ENCODE measurements at regions not wholly inside any gene's neighbourhood (a gene's known extent, or its start where the extent isn't known, plus 50 kb on each side); places are given as distances from the start of the nearest gene placed in this dataset.

DNA sequence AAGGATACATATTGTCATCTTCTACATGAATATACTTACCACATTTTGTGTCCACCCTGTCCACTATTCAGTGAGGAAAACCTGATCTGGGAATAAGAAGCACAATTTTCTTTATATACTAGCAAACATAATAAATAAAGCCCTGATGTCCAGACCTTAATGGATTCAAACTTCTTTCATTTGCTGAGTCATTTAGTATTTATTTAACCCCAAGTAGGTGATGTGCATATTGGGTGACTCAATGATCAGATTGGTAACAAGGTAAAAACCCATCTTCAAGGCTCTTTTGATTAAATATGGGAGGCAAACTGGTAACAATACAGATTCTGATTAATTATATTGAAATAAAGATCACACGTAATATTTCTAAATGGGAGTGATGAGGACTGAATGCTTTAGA lies 1159.8 kb upstream of the EYS start:
- DNase-seq: no peak

GRCh38 chr6:66865771-66866170 lies 1158.7 kb upstream of the EYS start:
- no peak for DNase-seq

DNA sequence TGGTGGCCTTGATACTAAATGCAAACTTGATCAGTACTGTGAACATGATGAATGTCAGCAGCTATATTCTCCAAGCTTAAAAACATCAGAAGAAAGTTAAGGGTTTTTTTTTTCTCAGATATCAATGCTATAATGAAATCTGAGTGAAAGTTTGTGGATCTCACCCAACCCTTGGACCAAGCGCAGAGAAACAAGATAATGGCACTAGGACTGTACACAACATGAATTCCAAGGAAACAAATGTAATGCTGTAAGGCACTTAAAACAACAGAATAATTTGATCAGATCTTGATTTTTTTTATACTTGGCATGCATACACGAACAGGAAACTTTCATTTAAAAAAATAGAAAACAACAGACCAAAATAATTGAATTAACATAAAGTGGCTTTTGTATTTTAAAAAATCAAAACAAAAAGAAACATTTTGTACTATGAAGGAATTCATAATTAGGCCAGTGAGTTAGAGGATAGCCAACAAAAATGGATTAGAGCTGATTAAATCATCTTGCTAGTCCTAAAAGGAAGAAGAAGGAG lies 1154.0 kb upstream of the EYS start:
- DNase-seq: no peak

- no peak for DNase-seq
Observed at GRCh38 chr6:66860328-66860727, 1153.3 kb upstream of the EYS start.

DNA sequence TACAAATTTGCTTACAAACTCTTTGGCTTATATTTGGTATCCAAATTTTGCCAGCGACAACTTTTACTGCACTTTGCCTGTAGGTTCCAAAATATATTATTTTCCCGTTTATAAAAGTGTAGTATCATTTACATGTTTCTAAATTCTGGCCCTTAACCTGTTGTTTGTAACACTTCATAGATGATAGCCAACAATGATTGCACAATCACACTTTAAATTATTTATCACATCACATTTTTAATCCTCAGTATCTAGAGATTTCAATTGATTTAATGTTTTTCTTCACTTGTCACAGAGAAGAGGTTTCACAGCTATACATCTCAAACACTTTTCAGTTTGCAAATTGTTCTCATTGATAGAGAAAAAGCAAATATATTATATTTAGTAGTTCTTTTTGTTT lies 1151.2 kb upstream of the EYS start:
- no peak for DNase-seq

GRCh38 chr6:66854014-66854413 lies 1147.0 kb upstream of the EYS start:
- no peak for DNase-seq

DNA sequence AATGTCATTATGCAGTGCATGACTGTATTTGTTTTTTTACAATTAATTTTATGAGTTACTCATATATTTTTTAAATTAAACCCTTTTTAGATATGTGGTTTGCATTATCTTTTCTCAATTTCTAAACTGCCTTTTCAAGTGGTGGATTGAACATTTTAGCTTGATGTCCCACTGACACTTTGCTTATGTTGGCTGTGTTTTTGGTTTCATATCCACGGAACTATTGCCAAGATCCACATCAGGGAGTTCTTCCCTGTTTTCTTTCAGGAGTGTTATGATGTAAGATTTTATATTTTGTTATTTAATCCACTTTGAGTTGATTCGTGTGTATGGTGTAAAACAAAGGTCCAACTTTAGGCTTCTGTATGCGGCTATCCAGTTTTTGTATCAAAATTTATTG lies 1144.9 kb upstream of the EYS start:
- DNase-seq: peak; percentile 35

GRCh38 chr6:66849843-66850242 lies 1142.8 kb upstream of the EYS start:
- no peak for DNase-seq

GRCh38 chr6:66848244-66848953 lies 1141.4 kb upstream of the EYS start:
- DNase-seq: no peak

DNA sequence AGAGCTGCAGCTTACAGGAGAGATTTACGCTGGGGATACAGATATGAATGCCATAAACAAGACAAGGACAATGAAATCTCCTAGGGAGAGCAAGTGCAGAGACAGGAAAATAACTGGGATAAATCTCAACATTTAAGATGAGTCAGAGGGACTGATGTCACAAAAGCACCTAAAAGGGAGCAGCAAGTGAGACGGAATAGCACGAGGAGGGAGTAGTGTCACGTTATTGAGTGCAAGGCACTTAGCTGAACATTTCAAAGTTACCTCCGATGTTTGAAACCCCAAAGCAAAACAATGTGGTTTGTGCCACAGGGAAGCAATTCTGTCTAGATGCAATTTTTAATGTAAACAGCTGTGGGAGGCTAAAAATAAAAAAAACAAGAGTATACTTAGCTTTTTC lies 1131.7 kb upstream of the EYS start:
- no peak for DNase-seq

DNA sequence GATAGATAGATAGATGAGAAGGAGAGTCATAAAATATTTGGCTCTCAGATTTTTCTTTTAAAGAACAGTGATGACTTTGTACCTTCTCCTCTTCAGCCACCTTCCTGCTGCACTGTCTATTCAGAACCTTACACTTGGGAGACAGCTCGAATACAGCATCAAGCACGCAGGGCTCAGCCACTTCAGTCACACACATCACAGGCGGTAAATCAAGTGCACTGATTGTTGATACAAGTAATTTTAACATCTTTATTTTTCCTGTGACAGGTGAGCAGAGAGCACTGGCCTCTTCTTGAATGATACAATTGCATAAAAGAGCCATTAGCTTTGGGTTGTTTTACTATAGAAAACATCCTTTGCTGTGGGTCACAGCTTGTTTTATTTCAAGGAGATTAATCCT lies 1118.5 kb upstream of the EYS start:
- DNase-seq: no peak

- DNase-seq: no peak
Observed at GRCh38 chr6:66814156-66814555, 1107.1 kb upstream of the EYS start.

DNA sequence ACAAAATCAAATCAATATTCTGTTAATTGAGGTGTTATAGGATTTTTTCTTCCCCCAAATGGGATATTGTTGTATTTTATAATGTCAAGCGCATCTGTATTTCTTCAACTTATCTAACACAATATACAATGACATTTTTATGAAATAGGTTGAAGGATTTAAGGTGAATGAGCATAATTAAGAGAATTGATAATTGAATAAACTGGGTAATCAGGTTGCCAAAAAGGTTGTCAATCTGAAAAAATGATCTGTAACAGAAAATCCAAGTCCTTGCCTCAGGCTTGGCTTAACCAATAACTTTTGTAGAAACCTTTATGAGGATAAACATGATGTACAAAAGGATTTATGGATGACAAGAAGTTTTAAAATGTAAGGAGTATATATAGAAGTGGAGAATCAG lies 1101.7 kb upstream of the EYS start:
- no peak for DNase-seq

- no peak for DNase-seq
Observed at GRCh38 chr6:66796987-66797386, 1090.0 kb upstream of the EYS start.

DNA sequence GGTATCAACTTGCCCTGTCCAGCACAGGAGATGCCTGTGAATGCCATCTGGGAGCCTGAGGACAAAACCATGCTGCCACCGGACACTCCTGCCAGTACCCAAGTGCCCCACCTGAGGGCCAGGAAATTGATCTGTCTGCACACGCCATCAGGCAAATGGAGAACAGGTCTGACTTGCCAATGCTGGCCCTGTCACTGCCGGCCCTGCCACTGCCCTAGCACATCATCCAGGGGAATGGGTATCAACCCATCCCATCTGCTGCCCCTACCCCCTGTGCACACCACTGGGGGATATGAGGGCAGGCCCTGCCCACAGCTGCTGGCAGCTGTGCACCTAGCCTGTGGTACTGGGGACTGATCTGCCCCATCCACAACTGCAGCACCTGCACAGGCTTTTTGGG lies 1081.6 kb upstream of the EYS start:
- no peak for DNase-seq

DNA sequence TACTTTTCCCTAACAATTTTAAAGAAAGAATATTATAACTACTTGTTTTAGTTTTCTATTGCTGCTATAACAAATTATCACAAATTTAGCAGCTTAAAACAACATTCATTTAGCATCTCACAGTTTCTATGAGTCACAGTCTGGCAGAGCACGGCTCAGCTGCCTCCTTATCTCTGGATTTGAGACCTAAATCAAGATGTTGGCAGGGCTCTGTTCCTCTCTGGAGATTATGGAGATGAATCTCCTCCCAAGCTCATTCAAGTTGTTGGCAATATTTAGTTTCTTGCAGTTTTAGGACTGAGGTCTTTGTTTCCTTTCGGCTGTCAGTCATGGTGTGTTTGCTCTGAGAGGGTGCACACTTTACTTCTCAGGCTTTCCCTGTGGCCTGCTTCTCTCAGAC lies 1065.8 kb upstream of the EYS start:
- peak; percentile 35 for DNase-seq

DNA sequence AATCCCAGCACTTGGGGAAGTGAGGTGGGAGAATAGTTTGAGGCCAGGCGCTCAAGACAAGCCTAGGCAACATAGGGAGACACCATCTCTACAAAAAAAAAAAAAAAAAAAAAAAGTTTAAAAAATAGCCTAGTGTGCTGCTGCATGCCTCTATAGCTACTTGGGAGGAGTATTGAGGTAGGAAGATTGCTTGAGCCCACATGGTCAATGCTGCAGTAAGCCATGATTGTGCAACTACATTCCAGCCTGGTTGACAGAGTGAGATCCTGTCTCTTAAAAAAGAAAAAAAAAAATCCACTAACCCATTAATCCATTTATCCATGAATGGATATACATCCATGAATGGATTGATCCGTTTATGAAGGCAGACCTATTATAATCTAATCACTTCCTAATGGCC lies 1064.6 kb upstream of the EYS start:
- DNase-seq: no peak

- no peak for DNase-seq
Observed at GRCh38 chr6:66751630-66752029, 1044.6 kb upstream of the EYS start.

- no peak for DNase-seq
Observed at GRCh38 chr6:66740346-66740745, 1033.3 kb upstream of the EYS start.

GRCh38 chr6:66735106-66735890 lies 1028.3 kb upstream of the EYS start:
- DNase-seq: no peak

- no peak for DNase-seq
Observed at GRCh38 chr6:66731310-66731709, 1024.3 kb upstream of the EYS start.

GRCh38 chr6:66725670-66726069 lies 1018.6 kb upstream of the EYS start:
- DNase-seq: no peak

GRCh38 chr6:66717801-66718200 lies 1010.8 kb upstream of the EYS start:
- DNase-seq: peak; percentile 72

DNA sequence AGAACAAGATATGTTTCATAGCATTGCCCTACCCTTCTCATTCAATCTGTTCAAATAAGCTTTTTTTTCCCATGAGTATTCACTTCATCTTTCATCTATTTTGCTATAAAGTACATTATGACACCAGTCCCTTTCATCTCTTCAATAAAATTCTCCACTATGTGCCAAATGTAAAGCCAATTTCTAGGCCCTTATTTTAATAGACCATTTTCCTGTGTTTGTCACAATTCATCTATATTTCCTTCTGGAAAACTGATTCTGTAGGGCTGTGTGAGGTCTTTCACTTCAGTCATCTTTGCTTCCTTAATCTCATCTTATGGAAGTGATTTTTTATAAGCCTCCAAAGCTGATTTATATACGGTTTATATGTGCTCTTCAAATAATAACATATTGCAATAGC lies 992.4 kb upstream of the EYS start:
- DNase-seq: no peak

Data from eye (tissue), 1 donor.